ENCODE measurements at regions not wholly inside any gene's neighbourhood (a gene's known extent, or its start where the extent isn't known, plus 50 kb on each side); places are given as distances from the start of the nearest gene placed in this dataset.

GRCh38 chr16:6124136-6124535 is 1026.5 kb upstream of the EEF2KMT start:
- TF ChIP-seq CTCF (IDR thresholded peaks at IDR 0.05; ENCODE audit: low read depth, low read length, poor library complexity, severe bottlenecking), result no peak
- no peak for TF ChIP-seq EZH2phosphoT487 (IDR thresholded peaks at IDR 0.05; ENCODE audit: borderline replicate concordance, low read length)
